ENCODE measurements at regions not wholly inside any gene's neighbourhood (a gene's known extent, or its start where the extent isn't known, plus 50 kb on each side); places are given as distances from the start of the nearest gene placed in this dataset.

DNA sequence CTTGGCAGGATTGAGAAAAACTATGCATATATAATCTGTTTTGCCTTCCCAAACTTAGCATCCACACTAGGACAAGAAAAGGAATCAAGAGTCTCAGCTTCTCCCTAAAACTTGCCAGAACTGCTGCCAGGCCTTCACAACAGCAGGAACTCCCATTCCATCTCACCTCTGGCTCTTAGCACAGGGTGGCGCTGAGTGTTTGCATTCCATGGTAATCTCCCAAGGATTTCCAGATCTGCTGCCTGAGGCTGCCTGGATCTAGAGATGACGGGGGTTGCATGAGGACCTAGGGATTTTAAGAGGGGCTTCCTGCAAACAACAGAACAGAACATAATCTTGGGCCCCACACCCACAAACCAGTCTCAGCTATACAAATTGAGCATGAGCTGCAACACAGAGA, 87.1 kb upstream of the OPCML start:
- no peaks in the 10 kb centered on the region for H3K27me3 ChIP-seq (ENCODE audit: control insufficient read depth, insufficient read depth, low read length)
- ATAC-seq (ENCODE audit: low read depth) (no peak), DNase-seq (no peak)
- H3K23ac ChIP-seq (ENCODE audit: low read depth, low read length): no peak overlapping the region
- H3K4ac ChIP-seq (ENCODE audit: low read depth, low read length): no peak overlapping the region
- H2BK15ac ChIP-seq (ENCODE audit: low read depth, low read length): no peak overlapping the region
- H2BK20ac ChIP-seq (ENCODE audit: low read depth, low read length): no peak overlapping the region
- no TSS peak for BruUV-seq (replicated peaks)
- H3K56ac ChIP-seq (ENCODE audit: extremely low read depth, insufficient read depth, low read length): no peak overlapping the region
- in situ Hi-C loops (cut with MboI; ENCODE audit: low sequenced_read_pairs) (no loop called here), intact Hi-C loops (cut with micrococcal nuclease) (no loop called here), dilution Hi-C loops (cut with HindIII; ENCODE audit: low sequenced_read_pairs, unreplicated experiment) (no loop called here)
- no peak overlapping the region for H3K27ac ChIP-seq (ENCODE audit: insufficient read depth, low read length)
- H2BK5ac ChIP-seq (ENCODE audit: low read depth, low read length, poor library complexity, severe bottlenecking): no peak overlapping the region
- no peak overlapping the region for H4K5ac ChIP-seq (ENCODE audit: low read depth, low read length)
- no peak overlapping the region for H2AK5ac ChIP-seq (ENCODE audit: low read depth, low read length)
- TF ChIP-seq RAD21 (IDR thresholded peaks at IDR 0.05; ENCODE audit: low read length) (no peak), FOS (IDR thresholded peaks at IDR 0.05; ENCODE audit: low read depth, low read length) (no peak), RFX5 (IDR thresholded peaks at IDR 0.05; ENCODE audit: low read depth, low read length) (no peak), SMC3 (IDR thresholded peaks at IDR 0.05; ENCODE audit: low read depth, low read length) (no peak), RCOR1 (IDR thresholded peaks at IDR 0.05; ENCODE audit: insufficient replicate concordance, low read length) (no peak), NFE2L2 (IDR thresholded peaks at IDR 0.05; ENCODE audit: low read depth, low read length) (no peak), MAFK (IDR thresholded peaks at IDR 0.05; ENCODE audit: low read depth, low read length) (no peak), CEBPB (IDR thresholded peaks at IDR 0.05; ENCODE audit: low read depth, low read length) (no peak), ELK1 (IDR thresholded peaks at IDR 0.05; ENCODE audit: borderline replicate concordance, low read depth, low read length) (no peak), CHD1 (IDR thresholded peaks at IDR 0.05; ENCODE audit: low read depth, low read length) (no peak), MAZ (IDR thresholded peaks at IDR 0.05; ENCODE audit: borderline replicate concordance, low read depth, low read length) (no peak)
- TF ChIP-seq, protein P1, sequence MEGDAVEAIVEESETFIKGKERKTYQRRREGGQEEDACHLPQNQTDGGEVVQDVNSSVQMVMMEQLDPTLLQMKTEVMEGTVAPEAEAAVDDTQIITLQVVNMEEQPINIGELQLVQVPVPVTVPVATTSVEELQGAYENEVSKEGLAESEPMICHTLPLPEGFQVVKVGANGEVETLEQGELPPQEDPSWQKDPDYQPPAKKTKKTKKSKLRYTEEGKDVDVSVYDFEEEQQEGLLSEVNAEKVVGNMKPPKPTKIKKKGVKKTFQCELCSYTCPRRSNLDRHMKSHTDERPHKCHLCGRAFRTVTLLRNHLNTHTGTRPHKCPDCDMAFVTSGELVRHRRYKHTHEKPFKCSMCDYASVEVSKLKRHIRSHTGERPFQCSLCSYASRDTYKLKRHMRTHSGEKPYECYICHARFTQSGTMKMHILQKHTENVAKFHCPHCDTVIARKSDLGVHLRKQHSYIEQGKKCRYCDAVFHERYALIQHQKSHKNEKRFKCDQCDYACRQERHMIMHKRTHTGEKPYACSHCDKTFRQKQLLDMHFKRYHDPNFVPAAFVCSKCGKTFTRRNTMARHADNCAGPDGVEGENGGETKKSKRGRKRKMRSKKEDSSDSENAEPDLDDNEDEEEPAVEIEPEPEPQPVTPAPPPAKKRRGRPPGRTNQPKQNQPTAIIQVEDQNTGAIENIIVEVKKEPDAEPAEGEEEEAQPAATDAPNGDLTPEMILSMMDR (conservative IDR thresholded peaks at IDR 0.05; ENCODE audit: low read depth, low read length): no peak
- H4K8ac ChIP-seq (ENCODE audit: low read depth in 2 of 2, low read length in 2 of 2): no peak overlapping the region
- ChIA-PET POLR2A (ENCODE audit: unreplicated experiment) (no interaction called here), CTCF (no interaction called here)
- H2AK9ac ChIP-seq (replicated peaks; ENCODE audit: low read depth, low read length, poor library complexity): no peak overlapping the region
- H3K4me3 ChIP-seq (ENCODE audit: insufficient read depth, low read depth, low read length): no peak overlapping the region
- H3K4me1 ChIP-seq (ENCODE audit: control insufficient read depth, insufficient read depth, low read length): no peaks in the 10 kb centered on the region
- no peaks in the 10 kb centered on the region for H3K36me3 ChIP-seq (ENCODE audit: control insufficient read depth, insufficient read depth, low read length)
- peaks cover 21% of the 10 kb centered on the region for H3K9me3 ChIP-seq (ENCODE audit: control insufficient read depth, insufficient read depth, low read length)
- WGBS, 2 experiments (ENCODE audit: extremely low coverage in 2 of 2, insufficient read length in 1 of 2): no CpG with 5 or more reads among the region's 2 CpGs
- no peaks in the 10 kb centered on the region for H3K79me1 ChIP-seq (ENCODE audit: low read depth in 1 of 2, low read length in 2 of 2)
- H3K9ac ChIP-seq (ENCODE audit: low read depth, low read length): no peak overlapping the region
- no peak overlapping the region for H4K91ac ChIP-seq (ENCODE audit: insufficient read depth, low read depth, low read length)
- H3K9me1 ChIP-seq (ENCODE audit: insufficient read depth, low read length): no peaks in the 10 kb centered on the region
- no peak overlapping the region for H2AFZ ChIP-seq (replicated peaks; ENCODE audit: low read length, poor library complexity)
- H3K18ac ChIP-seq (ENCODE audit: low read depth, low read length): no peak overlapping the region
- H2BK120ac ChIP-seq (ENCODE audit: low read depth, low read length): no peak overlapping the region
- no peaks in the 10 kb centered on the region for H4K20me1 ChIP-seq (ENCODE audit: insufficient read depth, low read length)
- H3K14ac ChIP-seq (replicated peaks; ENCODE audit: low read depth, low read length): no peak overlapping the region
- no peak overlapping the region for H3K4me2 ChIP-seq (ENCODE audit: low read depth, low read length)
